HCT116 (cell line): ENCODE measurements at regions not wholly inside any gene's neighbourhood (a gene's known extent, or its start where the extent isn't known, plus 50 kb on each side); places are given as distances from the start of the nearest gene placed in this dataset.

Experiments used
- EZH2phosphoT487 ChIP-seq: fragments of 200-600 bp; IDR thresholded peaks from 2 replicates; pipeline ENCODE4 v1.6.1; 2018; ENCODE audit warnings: antibody characterized with exemption, borderline replicate concordance
- MAX ChIP-seq: IDR thresholded peaks from 2 replicates; pipeline ENCODE4 v1.6.1; 2012
- POLR2A ChIP-seq: IDR thresholded peaks from 2 replicates; pipeline ENCODE4 v1.7.0; 2011; ENCODE audit warnings: borderline replicate concordance; ENCODE audit not compliant: insufficient read depth, insufficient read length; ENCODE audit errors: extremely low read depth

GRCh38 chr12:78328524-78328923 lies 497.8 kb downstream of the NAV3 start:
- TF ChIP-seq EZH2phosphoT487 (no peak), MAX (no peak), POLR2A (no peak)
